NCI-H1105 treated with DMSO at 0.1 percent for 48 hours (cell line): ENCODE measurements at regions not wholly inside any gene's neighbourhood (a gene's known extent, or its start where the extent isn't known, plus 50 kb on each side); places are given as distances from the start of the nearest gene placed in this dataset.

Experiments
- DNase-seq: peaks from one replicate; lab custom pipeline; 2025; lab: John Stamatoyannopoulos, UW

DNA sequence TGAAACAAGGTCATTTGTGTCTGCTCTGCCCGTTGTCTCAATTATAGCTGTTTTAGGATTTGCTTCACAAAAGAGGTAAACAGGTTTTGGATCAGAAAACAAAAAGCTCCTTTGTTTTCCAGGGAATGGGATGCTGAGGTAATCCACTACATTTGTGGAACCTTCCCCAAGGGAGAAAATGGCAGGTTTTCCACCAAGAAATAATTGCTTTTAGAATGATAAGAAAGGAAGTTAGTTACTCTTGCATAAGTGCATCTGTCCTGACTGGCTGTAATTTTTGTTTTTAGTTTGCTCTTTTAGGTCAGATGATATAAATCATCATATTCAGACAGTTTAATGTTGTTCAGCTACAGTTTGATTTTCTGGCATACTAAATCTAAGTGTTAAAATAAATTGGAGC, 198.5 kb upstream of the COL8A1 start:
- no peak for DNase-seq

GRCh38 chr3:99434190-99434589, 204.2 kb upstream of the COL8A1 start:
- no peak for DNase-seq

GRCh38 chr3:99430348-99431134, 207.9 kb upstream of the COL8A1 start:
- no peak for DNase-seq

DNA sequence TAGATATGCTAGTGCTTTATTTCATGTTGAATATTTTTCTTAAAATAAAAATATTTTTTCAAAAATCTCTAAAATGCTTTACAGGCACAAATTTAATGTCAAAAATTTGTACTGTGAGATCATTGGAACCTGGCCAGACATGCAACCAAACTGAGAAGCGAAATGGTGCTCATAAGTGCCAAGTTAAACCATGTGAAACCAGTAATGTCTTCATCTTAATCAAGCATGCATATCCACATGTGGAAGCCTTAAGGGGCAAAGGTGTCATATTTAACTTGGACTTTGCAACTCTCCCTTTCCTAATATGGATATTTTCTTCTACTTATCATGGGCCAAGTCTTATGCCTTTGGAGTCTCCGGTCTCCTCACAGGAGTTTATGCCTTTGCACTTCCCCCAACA, 208.9 kb upstream of the COL8A1 start:
- DNase-seq: no peak

- DNase-seq: no peak
Observed at GRCh38 chr3:99425930-99426329, 212.5 kb upstream of the COL8A1 start.

DNA sequence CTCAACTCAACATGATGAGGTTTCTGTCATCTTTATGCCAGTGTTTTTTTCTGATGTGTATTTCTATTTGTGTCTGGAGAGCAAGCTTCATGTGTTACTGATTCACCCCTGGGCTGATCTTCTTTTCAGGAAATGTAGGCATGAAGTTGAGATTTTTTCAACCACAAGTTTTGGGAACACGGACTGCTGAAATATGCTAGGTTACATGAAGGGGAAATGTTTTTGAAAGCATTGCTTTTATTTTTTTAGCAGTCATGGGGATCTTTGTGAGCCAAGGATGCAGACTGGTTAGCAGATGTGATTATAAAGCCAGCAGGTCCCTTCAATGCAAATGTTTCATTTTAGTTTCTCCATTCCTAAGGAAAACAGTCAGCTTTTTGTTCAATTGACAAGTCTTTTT, 219.3 kb upstream of the COL8A1 start:
- no peak for DNase-seq

DNA sequence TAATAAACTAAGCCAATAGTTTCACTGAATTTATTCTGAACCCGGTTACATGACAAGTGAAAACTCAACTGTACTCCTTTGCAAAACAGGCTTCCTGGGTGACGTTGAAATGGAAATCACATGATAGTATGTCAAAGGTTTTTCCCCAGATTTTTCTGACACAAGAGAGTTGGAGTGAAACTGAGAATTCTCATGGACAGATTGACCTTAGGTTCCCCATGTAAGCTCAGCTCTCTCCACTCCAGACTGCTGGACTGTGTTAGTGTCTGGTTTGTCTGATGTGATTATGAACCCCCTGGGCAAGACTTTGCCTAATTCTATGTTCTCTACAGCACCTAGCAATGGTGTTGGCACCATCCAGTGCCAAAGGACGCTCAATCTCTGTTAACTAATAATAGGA, 219.7 kb upstream of the COL8A1 start:
- DNase-seq: no peak

DNA sequence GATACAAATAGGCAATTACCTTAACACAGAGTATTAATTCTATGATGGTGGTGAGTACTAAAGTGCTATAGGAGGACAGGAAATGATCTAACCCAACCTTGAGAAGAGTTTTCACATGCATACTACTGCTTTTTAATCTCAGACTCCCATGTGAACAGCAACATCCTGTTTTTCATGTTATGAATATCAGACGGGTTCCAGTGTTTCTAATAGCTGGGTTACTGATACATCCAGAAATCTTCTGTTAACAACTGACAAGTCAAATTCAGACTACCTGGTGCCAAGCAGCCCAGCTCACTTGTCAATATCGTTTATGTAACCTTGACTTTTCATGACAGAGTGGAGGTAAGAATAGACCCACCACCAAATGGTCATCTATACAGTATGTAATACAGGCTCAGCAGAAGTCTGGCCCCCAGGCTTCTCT, 220.2 kb upstream of the COL8A1 start:
- no peak for DNase-seq

- DNase-seq: no peak
Observed at GRCh38 chr3:99413504-99413903, 224.9 kb upstream of the COL8A1 start.

DNA sequence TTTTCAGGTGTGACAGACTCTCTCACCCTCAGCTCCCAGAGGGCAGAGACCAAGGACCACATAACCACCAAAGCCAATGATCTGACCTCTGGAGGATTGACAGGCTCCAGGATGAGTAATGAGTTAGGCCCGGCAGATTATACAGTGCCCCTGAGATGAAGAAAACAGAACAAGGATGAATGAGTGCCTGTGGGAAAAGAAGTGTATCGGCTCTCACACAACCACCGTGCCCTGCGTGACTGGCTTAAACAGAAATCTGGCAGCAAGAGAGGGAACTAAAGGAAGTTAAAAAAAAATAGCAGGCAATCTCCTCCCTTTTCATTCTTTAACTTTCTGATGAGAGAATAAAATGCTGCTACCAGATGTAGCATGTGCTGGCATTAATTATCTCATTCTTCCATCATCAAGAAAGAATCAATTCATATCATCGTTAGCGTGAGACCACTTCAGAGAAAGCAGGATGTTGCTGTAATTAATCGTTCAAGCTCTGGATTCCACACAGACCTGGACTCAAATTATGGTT, 227.5 kb upstream of the COL8A1 start:
- DNase-seq: no peak

DNA sequence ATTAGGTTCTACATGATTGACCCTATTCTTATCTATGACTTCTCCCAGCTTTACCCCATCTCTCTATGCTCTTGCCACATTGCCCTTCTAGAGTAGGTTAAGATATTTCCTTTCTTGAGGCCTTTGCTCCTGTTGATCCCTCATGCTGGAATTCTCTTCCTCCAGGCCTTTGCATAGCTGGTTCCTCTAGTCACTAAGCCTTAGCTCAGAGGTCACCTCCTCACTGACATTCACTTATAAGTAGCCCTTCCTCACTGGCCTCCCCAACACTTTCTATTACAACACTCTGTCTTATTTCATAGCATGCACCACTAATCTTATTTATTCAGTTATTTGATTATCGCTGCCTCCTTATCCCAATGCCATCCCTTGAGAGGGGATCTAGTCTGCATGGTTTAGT, 228.4 kb upstream of the COL8A1 start:
- DNase-seq: no peak

GRCh38 chr3:99407257-99407656, 231.1 kb upstream of the COL8A1 start:
- no peak for DNase-seq

DNA sequence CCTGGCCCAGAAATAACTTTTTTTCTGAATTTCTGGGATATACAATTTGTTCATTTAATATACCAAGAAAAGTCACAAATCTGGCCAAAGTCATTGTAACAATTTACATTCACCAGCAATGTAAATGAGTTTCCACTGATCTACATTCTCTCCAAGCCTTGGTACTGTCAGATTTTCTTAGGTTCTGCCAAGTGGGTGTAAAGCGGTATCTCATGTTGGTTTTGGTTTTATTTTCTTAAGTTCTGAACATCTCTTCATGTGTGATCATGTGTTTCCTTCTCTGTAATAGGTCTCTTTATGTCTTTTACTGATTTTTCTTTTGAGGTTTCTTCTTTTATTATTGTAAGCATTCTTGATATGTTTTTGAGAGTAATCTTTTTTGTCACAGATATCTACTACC, 235.6 kb upstream of the COL8A1 start:
- no peak for DNase-seq

DNA sequence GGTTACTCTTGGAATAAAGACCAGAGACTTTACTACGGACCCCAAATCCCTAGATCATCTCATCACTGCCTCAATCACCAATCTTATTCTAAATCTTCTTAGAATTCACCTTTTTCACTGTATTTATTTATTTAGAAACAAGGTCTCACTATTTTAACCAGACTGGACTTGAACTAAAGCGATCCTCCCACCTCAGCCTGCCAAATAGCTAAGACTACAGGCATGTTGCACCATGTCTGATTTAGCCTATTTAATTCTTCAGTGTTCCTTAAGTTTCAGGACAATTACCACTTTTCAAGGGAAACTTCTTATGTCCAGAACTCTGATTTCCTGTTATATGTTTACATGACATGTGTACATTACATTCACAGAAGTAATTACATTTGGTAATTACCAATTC, 238.0 kb upstream of the COL8A1 start:
- DNase-seq: no peak

GRCh38 chr3:99396651-99397275, 241.6 kb upstream of the COL8A1 start:
- DNase-seq: no peak

GRCh38 chr3:99394831-99395778, 243.3 kb upstream of the COL8A1 start:
- DNase-seq: no peak

GRCh38 chr3:99393961-99394360, 244.4 kb upstream of the COL8A1 start:
- DNase-seq: no peak

- no peak for DNase-seq
Observed at GRCh38 chr3:99388780-99389179, 249.6 kb upstream of the COL8A1 start.

DNA sequence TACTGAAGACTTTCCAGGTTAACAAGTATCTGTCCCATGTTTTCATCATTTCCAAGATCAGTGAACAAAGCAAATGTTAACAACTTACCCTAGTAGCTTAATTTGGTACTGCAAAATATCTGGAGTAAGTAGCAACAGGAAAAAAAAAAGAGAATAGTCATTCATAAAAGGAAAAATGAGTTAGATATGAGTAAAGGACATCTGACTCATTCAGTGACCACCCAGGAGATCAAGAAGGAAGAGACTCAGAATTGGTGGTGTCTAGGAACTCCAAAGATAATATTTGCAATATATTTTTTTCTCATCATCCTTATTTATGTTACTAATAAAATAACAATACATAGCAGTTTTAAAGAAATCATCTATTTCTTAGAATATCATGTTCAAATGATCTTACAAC, 253.8 kb upstream of the COL8A1 start:
- no peak for DNase-seq

DNA sequence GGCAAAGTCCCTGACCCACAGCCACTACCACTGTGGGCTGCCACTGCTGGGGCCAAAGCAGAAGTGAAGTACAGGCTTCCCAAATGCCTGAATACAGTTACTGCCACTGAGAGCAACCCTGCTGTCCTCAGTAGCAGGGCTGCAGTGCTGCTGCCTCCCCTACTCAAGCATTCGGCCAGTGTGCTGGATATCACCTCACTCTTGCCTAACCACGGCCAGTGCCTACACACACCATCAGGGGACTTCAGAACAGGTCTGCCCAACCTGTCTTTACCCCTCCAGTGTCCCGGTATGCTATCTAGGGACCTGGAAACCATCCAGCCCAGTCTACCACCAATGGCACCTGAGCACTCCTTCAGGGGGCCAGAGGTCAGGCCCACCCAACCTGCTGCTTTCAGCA, 261.5 kb upstream of the COL8A1 start:
- no peak for DNase-seq

GRCh38 chr3:99373846-99374210, 264.6 kb upstream of the COL8A1 start:
- DNase-seq: no peak

DNA sequence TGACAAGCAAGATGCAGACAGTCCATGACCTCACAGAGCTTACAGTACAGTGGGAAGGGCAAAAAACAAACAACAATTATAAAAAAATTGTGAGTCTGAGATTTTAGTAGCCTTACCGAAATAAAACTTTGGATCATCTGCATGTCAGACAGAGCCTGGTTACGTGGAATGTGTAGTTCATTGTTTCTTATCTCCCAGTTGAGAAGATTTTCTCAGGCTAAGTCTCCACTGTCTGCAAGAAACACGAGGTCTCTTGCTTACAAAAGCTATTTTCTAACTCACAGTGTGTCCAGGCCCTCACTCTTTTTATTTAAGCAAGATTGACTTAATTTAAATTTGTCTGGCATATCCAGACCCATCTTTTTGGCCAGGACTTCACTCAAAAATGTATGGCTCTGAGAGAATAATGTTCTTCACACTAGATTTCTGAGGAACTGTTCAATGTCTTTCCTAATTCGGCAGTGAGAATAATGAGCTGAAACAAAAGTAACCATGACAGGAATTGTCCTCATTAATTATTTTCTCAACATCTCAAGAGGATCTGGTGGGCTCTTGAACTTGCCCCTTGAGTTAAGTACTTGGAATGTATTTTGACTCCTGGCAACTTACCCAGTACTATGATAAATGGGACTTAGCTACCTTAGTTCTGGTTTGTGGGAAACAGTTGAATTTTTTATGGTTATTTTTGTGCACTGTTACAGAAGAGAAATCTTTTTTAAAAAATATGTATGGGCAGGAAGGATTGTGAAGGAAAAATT, 265.1 kb upstream of the COL8A1 start:
- DNase-seq: no peak
